H1 (cell line): ENCODE measurements at regions not wholly inside any gene's neighbourhood (a gene's known extent, or its start where the extent isn't known, plus 50 kb on each side); places are given as distances from the start of the nearest gene placed in this dataset.

ENCODE experiments used
- CTCF ChIA-PET: fragments of 300-600 bp; sonication (Branson Sonifier 250); formaldehyde crosslinking; loops from one replicate; lab custom pipeline; 2021; ENCODE audit not compliant: partially characterized antibody; lab: Charles Lee
- POLR2A ChIA-PET: fragments of 300-600 bp; sonication (Branson Sonifier 250); formaldehyde crosslinking; loops from one replicate; lab custom pipeline; 2021; ENCODE audit warnings: inconsistent platforms; ENCODE audit not compliant: partially characterized antibody; lab: Charles Lee
- DNase-seq, 2 experiments: peaks; one replicate each; pipeline versions ENCODE4 v3.0.0 to v3.0.0-alpha.2; 2010 to 2022; ENCODE audit warnings: low spot score in 2 of 2, low read depth in 1 of 2, mixed read lengths in 1 of 2
- FAIRE-seq: peaks from 2 replicates; lab custom pipeline; 2011; peaks lifted over from hg19 to GRCh38; lab: Jason Lieb, UNC
- H2AFZ ChIP-seq: 2 replicates; pipeline ENCODE4 v1.8.1; 2012; ENCODE audit warnings: low read length, inconsistent platforms
- H2AK5ac ChIP-seq: 2 replicates; pipeline ENCODE4 v1.6.1; 2013; ENCODE audit warnings: low read depth, low read length
- H2BK120ac ChIP-seq: replicated peaks from 2 replicates; pipeline ENCODE3; 2013; ENCODE audit warnings: low read depth, low read length, inconsistent platforms
- H2BK12ac ChIP-seq: 2 replicates; pipeline ENCODE4 v1.6.1; 2013; ENCODE audit warnings: low read depth, low read length
- H2BK15ac ChIP-seq: 2 replicates; pipeline ENCODE4 v1.6.1; 2013; ENCODE audit warnings: low read length
- H2BK20ac ChIP-seq: 2 replicates; pipeline ENCODE4 v1.6.1; 2013; ENCODE audit warnings: low read length
- H2BK5ac ChIP-seq: 2 replicates; pipeline ENCODE4 v1.6.1; 2013; ENCODE audit warnings: low read depth, low read length
- H3K14ac ChIP-seq: 2 replicates; pipeline ENCODE4 v1.6.1; 2013; ENCODE audit warnings: inconsistent platforms; ENCODE audit not compliant: insufficient read length
- H3K18ac ChIP-seq: 2 replicates; pipeline ENCODE4 v1.6.1; 2013; ENCODE audit warnings: low read length; ENCODE audit errors: extremely low read depth
- H3K23ac ChIP-seq: 2 replicates; pipeline ENCODE4 v1.6.1; 2013; ENCODE audit warnings: inconsistent platforms; ENCODE audit not compliant: insufficient read length
- H3K23me2 ChIP-seq: 2 replicates; pipeline ENCODE4 v1.6.1; 2013; ENCODE audit warnings: low read depth, low read length
- H3K27ac ChIP-seq: 2 replicates; pipeline ENCODE4 v1.6.1; 2011; ENCODE audit warnings: low read depth, low read length, inconsistent platforms
- H3K27me3 ChIP-seq, 4 experiments: replicated peaks in 1 of 4; 1 replicate in 1 of 4; 2 replicates in 3 of 4; pipeline versions ENCODE4 v1.6.1 to v1.8.1; 2011 to 2013; ENCODE audit warnings: low read length in 3 of 4, mild to moderate bottlenecking in 3 of 4, inconsistent platforms in 2 of 4, mixed read lengths in 2 of 4, moderate library complexity in 1 of 4; ENCODE audit not compliant: control insufficient read depth in 3 of 4, insufficient read depth in 3 of 4; ENCODE audit errors: extremely low read depth in 1 of 4
- H3K36me3 ChIP-seq, 4 experiments: 2 replicates each; pipeline versions ENCODE4 v1.6.1 to v1.8.1; 2011 to 2013; ENCODE audit warnings: mild to moderate bottlenecking in 4 of 4, low read length in 3 of 4, moderate library complexity in 2 of 4, control low read depth in 1 of 4, inconsistent platforms in 1 of 4; ENCODE audit not compliant: insufficient read depth in 4 of 4, control insufficient read depth in 2 of 4
- H3K4ac ChIP-seq: replicated peaks from 2 replicates; pipeline ENCODE3; 2013; ENCODE audit warnings: low read length, low read depth, mixed read lengths, inconsistent platforms; ENCODE audit not compliant: insufficient read length
- H3K4me1 ChIP-seq, 4 experiments: replicated peaks in 1 of 4; 1 replicate in 1 of 4; 2 replicates in 3 of 4; pipeline versions ENCODE4 v1.6.1 to v1.8.1; 2011 to 2013; ENCODE audit warnings: low read length in 3 of 4, inconsistent platforms in 2 of 4, mixed read lengths in 1 of 4; ENCODE audit not compliant: insufficient read depth in 4 of 4, control insufficient read depth in 3 of 4
- H3K4me2 ChIP-seq, 2 experiments: 2 replicates each; pipeline versions ENCODE4 v1.6.1 to v1.8.1; 2011 to 2013; ENCODE audit warnings: low read depth in 2 of 2, low read length in 2 of 2, control low read depth in 1 of 2, inconsistent platforms in 1 of 2, mild to moderate bottlenecking in 1 of 2; ENCODE audit not compliant: insufficient read depth in 1 of 2
- H3K4me3 ChIP-seq, 4 experiments: fragments of 200-600, 300-600 bp in 1 of 4; sonication (generic), shearing (Covaris generic), sonication (Bioruptor Twin) in 1 of 4; 2 replicates each; pipeline versions ENCODE4 v1.5.1 to v1.8.1; 2011 to 2016; ENCODE audit warnings: low read length in 4 of 4, low read depth in 3 of 4, control low read depth in 2 of 4, inconsistent platforms in 2 of 4, mild to moderate bottlenecking in 2 of 4, mixed read lengths in 1 of 4, moderate library complexity in 1 of 4; ENCODE audit not compliant: insufficient read depth in 2 of 4; ENCODE audit errors: extremely low read depth in 1 of 4
- H3K56ac ChIP-seq: replicated peaks from 2 replicates; pipeline ENCODE3; 2013; ENCODE audit warnings: low read depth, mild to moderate bottlenecking, mixed read lengths, low read length, inconsistent platforms; ENCODE audit not compliant: insufficient read length
- H3K79me1 ChIP-seq: 2 replicates; pipeline ENCODE4 v1.6.1; 2013; ENCODE audit warnings: low read depth, low read length, control low read depth
- H3K79me2 ChIP-seq, 2 experiments: 2 replicates each; pipeline versions ENCODE4 v1.6.1 to v1.8.1; 2012 to 2013; ENCODE audit warnings: low read length in 2 of 2, mild to moderate bottlenecking in 2 of 2, inconsistent platforms in 1 of 2; ENCODE audit not compliant: insufficient read depth in 2 of 2, control insufficient read depth in 1 of 2
- H3K9ac ChIP-seq, 4 experiments: replicated peaks in 1 of 4; 1 replicate in 1 of 4; 2 replicates in 3 of 4; pipeline versions ENCODE4 v1.6.1 to v1.8.1; 2011 to 2013; ENCODE audit warnings: low read depth in 3 of 4, low read length in 3 of 4, control low read depth in 2 of 4, mild to moderate bottlenecking in 2 of 4, moderate library complexity in 2 of 4, inconsistent platforms in 1 of 4; ENCODE audit errors: extremely low read depth in 1 of 4
- H3K9me3 ChIP-seq, 2 experiments: 2 replicates each; pipeline versions ENCODE4 v1.6.1 to v1.8.1; 2012 to 2013; ENCODE audit warnings: mild to moderate bottlenecking in 2 of 2, moderate library complexity in 2 of 2, control low read depth in 1 of 2, inconsistent platforms in 1 of 2, low read depth in 1 of 2, low read length in 1 of 2, mixed read lengths in 1 of 2; ENCODE audit not compliant: insufficient read depth in 2 of 2
- H4K20me1 ChIP-seq, 2 experiments: replicated peaks in 1 of 2; 2 replicates each; pipeline versions ENCODE3 to v1.8.1; 2011 to 2013; ENCODE audit warnings: inconsistent platforms in 2 of 2, low read length in 2 of 2, mild to moderate bottlenecking in 1 of 2; ENCODE audit not compliant: insufficient read depth in 2 of 2, control insufficient read depth in 1 of 2
- H4K5ac ChIP-seq: 2 replicates; pipeline ENCODE4 v1.6.1; 2013; ENCODE audit warnings: low read length, low read depth, mixed read lengths, inconsistent platforms; ENCODE audit not compliant: insufficient read length
- H4K8ac ChIP-seq: 2 replicates; pipeline ENCODE4 v1.8.0; 2013; ENCODE audit warnings: mild to moderate bottlenecking, moderate library complexity, low read length, inconsistent platforms; ENCODE audit not compliant: insufficient read depth; ENCODE audit errors: extremely low read depth
- H4K91ac ChIP-seq: replicated peaks from 2 replicates; pipeline ENCODE3; 2013; ENCODE audit warnings: low read length, mixed read lengths, inconsistent platforms; ENCODE audit not compliant: insufficient read length
- BRCA1 ChIP-seq: IDR thresholded peaks from 2 replicates; pipeline ENCODE4 v1.6.1; 2012; ENCODE audit warnings: low read depth, low read length, improper control_type of control experiment
- CHD1 ChIP-seq: IDR thresholded peaks from 2 replicates; pipeline ENCODE4 v1.6.1; 2012; ENCODE audit warnings: low read depth, low read length, improper control_type of control experiment
- EP300 ChIP-seq, 2 experiments: IDR thresholded peaks; 1 replicate in 1 of 2; 2 replicates in 1 of 2; pipeline ENCODE4 v1.6.1; 2011 to 2012; ENCODE audit warnings: low read depth in 2 of 2, low read length in 2 of 2, mild to moderate bottlenecking in 2 of 2, borderline replicate concordance in 1 of 2, inconsistent platforms in 1 of 2, moderate library complexity in 1 of 2
- FOSL1 ChIP-seq: IDR thresholded peaks from 2 replicates; pipeline ENCODE4 v1.6.1; 2011; ENCODE audit warnings: mild to moderate bottlenecking, low read depth, low read length, moderate library complexity; ENCODE audit not compliant: insufficient read depth
- KDM5A ChIP-seq: fragments of 200-600 bp; IDR thresholded peaks from 2 replicates; pipeline ENCODE4 v1.7.1; 2012; ENCODE audit warnings: mild to moderate bottlenecking, low read length, inconsistent platforms, mixed read lengths
- NANOG ChIP-seq: IDR thresholded peaks from 2 replicates; pipeline ENCODE4 v1.6.1; 2011; ENCODE audit warnings: low read length, low read depth, mild to moderate bottlenecking, inconsistent platforms; ENCODE audit not compliant: insufficient read depth, poor library complexity, severe bottlenecking
- NRF1 ChIP-seq: IDR thresholded peaks from 2 replicates; pipeline ENCODE4 v1.6.1; 2011; ENCODE audit warnings: mild to moderate bottlenecking, low read depth, low read length, improper control_type of control experiment
- POLR2A ChIP-seq, 2 experiments: IDR thresholded peaks; 1 replicate in 1 of 2; 2 replicates in 1 of 2; pipeline ENCODE4 v1.6.1; 2011; ENCODE audit warnings: low read depth in 2 of 2, low read length in 2 of 2, mild to moderate bottlenecking in 2 of 2; ENCODE audit errors: control extremely low read depth in 1 of 2
- SUZ12 ChIP-seq: fragments of 200-600 bp; sonication (generic); IDR thresholded peaks from 2 replicates; pipeline ENCODE4 v1.6.1; 2012; ENCODE audit warnings: mild to moderate bottlenecking, inconsistent platforms, low read length, moderate library complexity, mixed read lengths
- TBP ChIP-seq: IDR thresholded peaks from 2 replicates; pipeline ENCODE4 v1.6.1; 2011; ENCODE audit warnings: low read depth, low read length, improper control_type of control experiment
- YY1 ChIP-seq: IDR thresholded peaks from 2 replicates; pipeline ENCODE4 v1.6.1; 2011; ENCODE audit warnings: low read depth, mild to moderate bottlenecking, low read length
- ZNF274 ChIP-seq: IDR thresholded peaks from 2 replicates; pipeline ENCODE4 v1.7.0; 2012; ENCODE audit warnings: low read length, borderline replicate concordance; ENCODE audit errors: extremely low read depth
- WGBS, 2 experiments: shearing (Covaris generic) in 1 of 2; methylation state at CpG; one replicate each; pipeline versions ENCODE4 v1.1.6 to v1.1.7; 2013 to 2015; ENCODE audit warnings: low lambda C conversion rate in 2 of 2, mixed read lengths in 2 of 2, inconsistent platforms in 1 of 2, low coverage in 1 of 2, missing lambda C conversion rate in 1 of 2; ENCODE audit not compliant: insufficient replicate concordance in 2 of 2, insufficient coverage in 1 of 2, insufficient read length in 1 of 2; ENCODE audit errors: extremely low coverage in 1 of 2, missing lambda C conversion rate in 1 of 2; 5-methylcytosine and 5-hydroxymethylcytosine counted together
- TF ChIP-seq, protein P1 (sequence below), 3 experiments: IDR thresholded peaks; 1 replicate in 2 of 3; 2 replicates in 1 of 3; pipeline versions ENCODE4 v1.5.1 to v1.6.1; 2011; ENCODE audit warnings: low read length in 3 of 3, mild to moderate bottlenecking in 3 of 3, inconsistent platforms in 2 of 3, low read depth in 1 of 3, moderate library complexity in 1 of 3; ENCODE audit not compliant: insufficient read depth in 1 of 3; ENCODE audit errors: control extremely low read depth in 1 of 3

DNA sequence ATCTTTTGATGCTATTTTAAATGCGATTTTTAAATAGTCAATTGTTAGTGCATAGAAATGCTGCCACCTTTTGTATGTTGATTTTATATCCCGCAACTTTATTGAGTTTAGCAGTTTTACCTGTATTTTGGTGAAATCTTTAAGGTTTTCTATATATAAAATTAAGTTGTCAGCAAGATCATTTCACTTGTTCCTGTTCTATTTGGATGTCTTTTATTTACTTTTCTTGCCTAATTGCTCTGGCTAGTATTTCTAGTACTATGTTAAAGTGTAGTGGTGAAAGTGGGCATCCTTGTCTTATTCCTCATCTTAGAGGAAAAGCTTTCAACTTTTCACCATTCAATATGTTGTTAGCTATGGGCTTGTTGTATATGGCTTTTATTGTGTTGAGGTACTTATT, 813.3 kb upstream of the CELF2 start:
- Histone ChIP-seq H3K79me1 (no peaks in the 10 kb centered on the region), H3K4me1 (no peaks in the 10 kb centered on the region), H4K20me1 (no peaks in the 10 kb centered on the region), H3K27me3 (no peaks in the 10 kb centered on the region), H3K9ac (no peak overlapping the region), H3K27ac (no peak overlapping the region), H3K23ac (no peak overlapping the region), H3K56ac (no peak overlapping the region), H3K79me2 (no peaks in the 10 kb centered on the region), H2BK20ac (no peak overlapping the region), H2BK120ac (no peak overlapping the region), H3K4me3 (no peak overlapping the region), H4K91ac (no peak overlapping the region), H2AFZ (no peak overlapping the region), H4K5ac (no peak overlapping the region), H3K4me2 (no peak overlapping the region), H3K36me3 (no peaks in the 10 kb centered on the region), H2AK5ac (no peak overlapping the region), H3K9me3 (peaks cover 0 to 10% of the 10 kb centered on the region in 2 experiments; a peak in 1 of 4 replicates), H3K18ac (no peak overlapping the region), H2BK12ac (no peak overlapping the region), H2BK5ac (no peak overlapping the region), H3K23me2 (no peaks in the 10 kb centered on the region), H4K8ac (no peak overlapping the region), H3K14ac (no peak overlapping the region), H2BK15ac (no peak overlapping the region), H3K4ac (no peak overlapping the region)
- ChIA-PET POLR2A (no interaction called here), CTCF (no interaction called here)
- DNase-seq, result no peak
- no peak for FAIRE-seq
- whole genome bisulfite sequencing, 2 experiments, result 90% methylated on average over 2 of the region's 2 CpGs; no CpG with 5 or more reads in 1 of the 2 experiments
- TF ChIP-seq CHD1 (no peak), EP300 (IDR thresholded peaks at IDR 0.05; ENCODE audit: borderline replicate concordance in 1 of 2, low read depth in 2 of 2, low read length in 2 of 2) (no peak), NRF1 (no peak), YY1 (no peak), POLR2A (IDR thresholded peaks at IDR 0.05; ENCODE audit: control extremely low read depth in 1 of 2, low read depth in 2 of 2, low read length in 2 of 2) (no peak), TBP (no peak), NANOG (no peak), SUZ12 (no peak), ZNF274 (no peak), KDM5A (no peak), FOSL1 (no peak), BRCA1 (no peak)
- TF ChIP-seq, protein P1, sequence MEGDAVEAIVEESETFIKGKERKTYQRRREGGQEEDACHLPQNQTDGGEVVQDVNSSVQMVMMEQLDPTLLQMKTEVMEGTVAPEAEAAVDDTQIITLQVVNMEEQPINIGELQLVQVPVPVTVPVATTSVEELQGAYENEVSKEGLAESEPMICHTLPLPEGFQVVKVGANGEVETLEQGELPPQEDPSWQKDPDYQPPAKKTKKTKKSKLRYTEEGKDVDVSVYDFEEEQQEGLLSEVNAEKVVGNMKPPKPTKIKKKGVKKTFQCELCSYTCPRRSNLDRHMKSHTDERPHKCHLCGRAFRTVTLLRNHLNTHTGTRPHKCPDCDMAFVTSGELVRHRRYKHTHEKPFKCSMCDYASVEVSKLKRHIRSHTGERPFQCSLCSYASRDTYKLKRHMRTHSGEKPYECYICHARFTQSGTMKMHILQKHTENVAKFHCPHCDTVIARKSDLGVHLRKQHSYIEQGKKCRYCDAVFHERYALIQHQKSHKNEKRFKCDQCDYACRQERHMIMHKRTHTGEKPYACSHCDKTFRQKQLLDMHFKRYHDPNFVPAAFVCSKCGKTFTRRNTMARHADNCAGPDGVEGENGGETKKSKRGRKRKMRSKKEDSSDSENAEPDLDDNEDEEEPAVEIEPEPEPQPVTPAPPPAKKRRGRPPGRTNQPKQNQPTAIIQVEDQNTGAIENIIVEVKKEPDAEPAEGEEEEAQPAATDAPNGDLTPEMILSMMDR (IDR thresholded peaks at IDR 0.05; ENCODE audit: control extremely low read depth in 1 of 3, insufficient read depth in 1 of 3, low read depth in 1 of 3, low read length in 3 of 3), result no peak
